PC-9 (cell line): ENCODE measurements at regions not wholly inside any gene's neighbourhood (a gene's known extent, or its start where the extent isn't known, plus 50 kb on each side); places are given as distances from the start of the nearest gene placed in this dataset.

Source experiments
- EZH2 ChIP-seq: fragments of 200-600 bp; sonication (generic); IDR thresholded peaks from 2 replicates; pipeline ENCODE4 v1.8.0; 2017; ENCODE audit warnings: antibody characterized with exemption, low read depth
- TF ChIP-seq, protein P1 (sequence below): fragments of 200-600 bp; sonication (generic); conservative IDR thresholded peaks from 2 replicates; pipeline ENCODE4 v1.6.1; 2017; ENCODE audit warnings: mixed run types, antibody characterized with exemption, mild to moderate bottlenecking, moderate library complexity

DNA sequence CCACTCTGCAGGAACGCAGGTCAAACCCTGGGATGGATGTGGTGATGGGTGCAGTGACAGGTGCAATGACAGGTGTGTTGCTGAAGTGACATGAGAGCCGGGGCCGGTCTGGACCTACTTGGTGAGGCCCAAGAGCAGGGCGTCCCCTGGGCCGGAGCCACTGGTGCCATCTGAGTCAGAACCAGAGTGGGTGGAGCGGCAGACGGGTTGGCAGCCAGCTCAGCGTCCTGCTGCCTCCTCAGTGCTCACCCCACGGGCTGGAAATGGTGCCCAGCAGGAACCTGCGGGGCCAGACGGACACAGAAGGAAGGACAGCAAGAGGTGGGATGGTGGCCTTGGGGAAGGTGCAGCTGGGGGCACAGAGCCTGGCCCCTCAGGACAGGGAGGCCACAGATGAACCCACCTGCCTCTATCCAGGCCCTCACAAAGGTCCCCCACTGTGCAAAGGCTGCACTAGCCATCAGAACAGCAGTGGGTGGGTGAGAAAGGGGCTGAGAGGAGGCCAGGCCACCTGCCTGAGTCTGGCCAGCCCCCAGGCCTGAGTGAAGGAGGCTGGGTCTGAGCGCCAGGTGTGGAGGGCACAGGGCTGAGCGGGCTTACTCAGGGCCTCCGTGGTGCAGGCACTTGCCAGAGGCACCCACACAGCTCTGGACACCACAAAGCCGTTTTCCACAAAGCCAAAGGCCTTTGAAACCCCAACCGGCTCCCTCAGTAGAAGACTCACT is 129.0 kb upstream of the PPP2R2D start:
- TF ChIP-seq, protein P1, sequence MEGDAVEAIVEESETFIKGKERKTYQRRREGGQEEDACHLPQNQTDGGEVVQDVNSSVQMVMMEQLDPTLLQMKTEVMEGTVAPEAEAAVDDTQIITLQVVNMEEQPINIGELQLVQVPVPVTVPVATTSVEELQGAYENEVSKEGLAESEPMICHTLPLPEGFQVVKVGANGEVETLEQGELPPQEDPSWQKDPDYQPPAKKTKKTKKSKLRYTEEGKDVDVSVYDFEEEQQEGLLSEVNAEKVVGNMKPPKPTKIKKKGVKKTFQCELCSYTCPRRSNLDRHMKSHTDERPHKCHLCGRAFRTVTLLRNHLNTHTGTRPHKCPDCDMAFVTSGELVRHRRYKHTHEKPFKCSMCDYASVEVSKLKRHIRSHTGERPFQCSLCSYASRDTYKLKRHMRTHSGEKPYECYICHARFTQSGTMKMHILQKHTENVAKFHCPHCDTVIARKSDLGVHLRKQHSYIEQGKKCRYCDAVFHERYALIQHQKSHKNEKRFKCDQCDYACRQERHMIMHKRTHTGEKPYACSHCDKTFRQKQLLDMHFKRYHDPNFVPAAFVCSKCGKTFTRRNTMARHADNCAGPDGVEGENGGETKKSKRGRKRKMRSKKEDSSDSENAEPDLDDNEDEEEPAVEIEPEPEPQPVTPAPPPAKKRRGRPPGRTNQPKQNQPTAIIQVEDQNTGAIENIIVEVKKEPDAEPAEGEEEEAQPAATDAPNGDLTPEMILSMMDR: no peak
- no peak for TF ChIP-seq EZH2
